ENCODE measurements at regions not wholly inside any gene's neighbourhood (a gene's known extent, or its start where the extent isn't known, plus 50 kb on each side); places are given as distances from the start of the nearest gene placed in this dataset.

DNA sequence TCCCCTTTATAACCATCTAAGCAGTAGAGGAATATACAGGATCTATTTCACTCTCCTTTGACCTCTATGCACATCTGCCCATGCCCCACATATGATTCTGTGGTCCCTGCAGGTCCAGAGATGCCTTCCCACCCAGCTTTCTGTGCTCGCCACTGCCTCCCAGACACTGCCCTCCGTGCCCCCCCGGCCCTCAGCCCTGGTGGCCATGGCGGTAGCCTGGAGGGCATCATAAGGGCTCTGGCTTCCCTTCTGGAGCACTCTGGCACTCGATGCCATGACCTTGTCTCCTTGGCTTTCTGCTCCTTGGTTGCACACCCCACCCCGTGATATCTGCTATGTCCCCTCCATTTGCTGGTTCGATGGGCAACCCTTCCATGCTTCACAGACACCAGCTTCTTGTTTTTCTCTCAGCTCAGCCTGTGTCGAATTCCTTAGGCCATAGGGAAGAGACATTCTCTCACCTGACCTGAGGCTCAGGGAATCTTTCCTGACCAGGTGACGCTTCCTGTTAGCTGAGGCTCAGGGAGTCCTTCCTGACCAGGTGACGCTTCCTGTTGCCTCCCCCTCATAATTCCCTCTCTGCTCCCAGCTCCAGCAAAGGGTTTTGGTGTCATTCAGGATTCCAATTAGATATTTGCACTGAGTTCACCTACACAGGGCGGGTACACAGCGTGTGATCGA is 100.4 kb upstream of the GLI3 start:
- TF ChIP-seq EZH2phosphoT487 (IDR thresholded peaks at IDR 0.05; ENCODE audit: low read depth), result no peak
- TF ChIP-seq, protein P1, sequence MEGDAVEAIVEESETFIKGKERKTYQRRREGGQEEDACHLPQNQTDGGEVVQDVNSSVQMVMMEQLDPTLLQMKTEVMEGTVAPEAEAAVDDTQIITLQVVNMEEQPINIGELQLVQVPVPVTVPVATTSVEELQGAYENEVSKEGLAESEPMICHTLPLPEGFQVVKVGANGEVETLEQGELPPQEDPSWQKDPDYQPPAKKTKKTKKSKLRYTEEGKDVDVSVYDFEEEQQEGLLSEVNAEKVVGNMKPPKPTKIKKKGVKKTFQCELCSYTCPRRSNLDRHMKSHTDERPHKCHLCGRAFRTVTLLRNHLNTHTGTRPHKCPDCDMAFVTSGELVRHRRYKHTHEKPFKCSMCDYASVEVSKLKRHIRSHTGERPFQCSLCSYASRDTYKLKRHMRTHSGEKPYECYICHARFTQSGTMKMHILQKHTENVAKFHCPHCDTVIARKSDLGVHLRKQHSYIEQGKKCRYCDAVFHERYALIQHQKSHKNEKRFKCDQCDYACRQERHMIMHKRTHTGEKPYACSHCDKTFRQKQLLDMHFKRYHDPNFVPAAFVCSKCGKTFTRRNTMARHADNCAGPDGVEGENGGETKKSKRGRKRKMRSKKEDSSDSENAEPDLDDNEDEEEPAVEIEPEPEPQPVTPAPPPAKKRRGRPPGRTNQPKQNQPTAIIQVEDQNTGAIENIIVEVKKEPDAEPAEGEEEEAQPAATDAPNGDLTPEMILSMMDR (IDR thresholded peaks at IDR 0.05; ENCODE audit: low read depth, low read length), result no peak
- Histone ChIP-seq H3K27ac (ENCODE audit: low read length) (no peak overlapping the region), H3K4me3 (ENCODE audit: low read length) (no peak overlapping the region), H3K4me1 (ENCODE audit: low read length) (no peaks in the 10 kb centered on the region), H3K36me3 (replicated peaks; ENCODE audit: low read depth, low read length) (no peaks in the 10 kb centered on the region), H3K9ac (ENCODE audit: low read length) (no peak overlapping the region), H3K27me3 (ENCODE audit: low read depth, low read length) (no peaks in the 10 kb centered on the region), H3K79me2 (ENCODE audit: low read length) (no peaks in the 10 kb centered on the region), H3K9me3 (ENCODE audit: insufficient read depth, low read length) (no peaks in the 10 kb centered on the region), H4K20me1 (ENCODE audit: insufficient read depth, low read length) (no peaks in the 10 kb centered on the region), H3K4me2 (ENCODE audit: low read length) (no peak overlapping the region), H2AFZ (ENCODE audit: low read depth, low read length) (no peak overlapping the region)

DNA sequence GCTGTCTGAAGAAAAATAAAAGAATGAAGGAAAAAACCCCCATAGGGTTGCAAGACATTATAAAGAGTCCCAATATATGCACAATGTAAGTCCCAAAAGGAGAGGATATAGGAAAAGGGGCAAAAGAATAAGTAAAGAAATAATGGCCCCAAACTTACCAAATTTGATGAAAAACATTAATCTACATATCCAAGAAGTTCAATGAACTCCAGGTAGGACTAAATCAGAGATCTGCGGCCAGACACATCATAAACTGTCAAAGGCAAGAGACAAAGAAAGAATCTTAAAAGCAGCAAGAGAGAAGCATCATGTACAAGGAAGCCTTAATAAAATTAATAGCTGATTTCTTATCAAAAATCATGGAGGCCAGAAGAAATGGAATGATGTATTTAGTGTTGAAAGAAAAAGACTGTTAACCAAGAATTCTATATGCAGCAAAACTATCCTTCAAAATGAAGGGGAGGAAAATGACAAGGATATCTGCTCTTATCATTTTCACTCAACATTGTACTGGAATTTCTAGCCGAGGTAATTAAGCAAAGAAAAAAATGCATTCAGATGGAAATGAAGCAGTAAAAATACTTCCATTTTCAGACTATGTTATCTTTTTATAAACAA is 95.7 kb upstream of the GLI3 start:
- no peaks in the 10 kb centered on the region for H3K4me1 ChIP-seq (ENCODE audit: low read length)
- no peak overlapping the region for H3K4me3 ChIP-seq (ENCODE audit: low read length)
- TF ChIP-seq, protein P1 (IDR thresholded peaks at IDR 0.05; ENCODE audit: low read depth, low read length), result no peak
- no peak for TF ChIP-seq EZH2phosphoT487 (IDR thresholded peaks at IDR 0.05; ENCODE audit: low read depth)
- no peak overlapping the region for H3K4me2 ChIP-seq (ENCODE audit: low read length)
- H3K9me3 ChIP-seq (ENCODE audit: insufficient read depth, low read length), result no peaks in the 10 kb centered on the region
- no peak overlapping the region for H3K9ac ChIP-seq (ENCODE audit: low read length)
- no peaks in the 10 kb centered on the region for H3K79me2 ChIP-seq (ENCODE audit: low read length)
- H3K27me3 ChIP-seq (ENCODE audit: low read depth, low read length), result no peaks in the 10 kb centered on the region
- H3K36me3 ChIP-seq (replicated peaks; ENCODE audit: low read depth, low read length), result no peaks in the 10 kb centered on the region
- no peaks in the 10 kb centered on the region for H4K20me1 ChIP-seq (ENCODE audit: insufficient read depth, low read length)
- no peak overlapping the region for H3K27ac ChIP-seq (ENCODE audit: low read length)
- no peak overlapping the region for H2AFZ ChIP-seq (ENCODE audit: low read depth, low read length)

DNA sequence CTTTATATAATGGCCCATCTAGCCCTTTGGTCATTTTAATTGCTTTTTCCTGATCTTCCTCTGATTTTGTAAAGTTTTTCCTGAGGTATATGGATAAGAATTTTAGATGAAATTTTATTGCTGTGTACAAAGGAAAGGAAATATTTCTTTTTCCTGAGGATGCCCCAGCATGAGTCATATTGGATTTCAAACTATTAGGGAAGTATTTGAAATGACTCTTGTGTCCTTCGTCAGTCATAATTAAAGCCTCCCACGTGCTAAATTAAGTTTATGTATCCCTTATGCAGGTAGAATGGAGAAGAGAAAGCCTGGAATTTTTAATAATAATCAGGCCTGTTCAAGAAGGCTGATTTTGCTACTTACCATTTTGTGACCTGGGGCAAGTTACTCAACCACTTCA is 82.6 kb upstream of the GLI3 start:
- no peaks in the 10 kb centered on the region for H3K36me3 ChIP-seq (replicated peaks; ENCODE audit: low read depth, low read length)
- TF ChIP-seq EZH2phosphoT487 (IDR thresholded peaks at IDR 0.05; ENCODE audit: low read depth), result no peak
- TF ChIP-seq, protein P1 (IDR thresholded peaks at IDR 0.05; ENCODE audit: low read depth, low read length), result no peak
- H3K4me2 ChIP-seq (ENCODE audit: low read length), result no peak overlapping the region

DNA sequence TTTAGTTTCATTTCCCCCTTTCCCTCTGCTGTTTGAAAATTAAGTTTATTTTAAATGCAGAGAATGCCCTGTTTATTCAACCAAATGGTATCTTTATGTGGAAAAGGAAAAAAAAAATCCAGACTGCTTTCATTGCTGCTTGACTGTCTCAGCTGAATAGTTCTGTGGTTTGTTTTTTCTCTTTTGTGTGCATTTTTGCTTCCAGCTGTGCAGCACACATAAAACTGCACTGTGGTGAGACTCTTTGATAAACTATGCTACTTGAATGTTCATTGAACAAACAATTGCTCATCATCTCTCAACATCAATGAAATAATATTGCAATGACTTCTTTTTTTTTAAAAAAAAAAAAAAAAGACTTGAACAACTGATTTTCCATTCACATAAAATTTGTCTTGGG is 78.6 kb upstream of the GLI3 start:
- H3K27ac ChIP-seq (ENCODE audit: low read length), result no peak overlapping the region
- no peak overlapping the region for H3K4me3 ChIP-seq (ENCODE audit: low read length)
- H2AFZ ChIP-seq (ENCODE audit: low read depth, low read length), result no peak overlapping the region

More for the DNA sequence above, 82.6 kb upstream of the GLI3 start:
- Histone ChIP-seq H3K27ac (ENCODE audit: low read length) (no peak overlapping the region), H3K27me3 (ENCODE audit: low read depth, low read length) (peaks cover 7% of the 10 kb centered on the region; the same call in 1 of the 2 replicates), H3K9me3 (ENCODE audit: insufficient read depth, low read length) (no peaks in the 10 kb centered on the region), H3K9ac (ENCODE audit: low read length) (no peak overlapping the region), H4K20me1 (ENCODE audit: insufficient read depth, low read length) (no peaks in the 10 kb centered on the region), H2AFZ (ENCODE audit: low read depth, low read length) (no peak overlapping the region), H3K4me3 (ENCODE audit: low read length) (no peak overlapping the region), H3K4me1 (ENCODE audit: low read length) (no peaks in the 10 kb centered on the region), H3K79me2 (ENCODE audit: low read length) (no peaks in the 10 kb centered on the region)

More for the DNA sequence above, 78.6 kb upstream of the GLI3 start:
- Histone ChIP-seq H3K9me3 (ENCODE audit: insufficient read depth, low read length) (no peaks in the 10 kb centered on the region), H3K36me3 (replicated peaks; ENCODE audit: low read depth, low read length) (no peaks in the 10 kb centered on the region), H3K79me2 (ENCODE audit: low read length) (no peaks in the 10 kb centered on the region), H3K4me2 (ENCODE audit: low read length) (no peak overlapping the region), H3K9ac (ENCODE audit: low read length) (no peak overlapping the region), H3K27me3 (ENCODE audit: low read depth, low read length) (peaks cover 10% of the 10 kb centered on the region; the same call in 1 of the 2 replicates), H4K20me1 (ENCODE audit: insufficient read depth, low read length) (no peaks in the 10 kb centered on the region), H3K4me1 (ENCODE audit: low read length) (no peaks in the 10 kb centered on the region)
- no peak for TF ChIP-seq EZH2phosphoT487 (IDR thresholded peaks at IDR 0.05; ENCODE audit: low read depth)
- TF ChIP-seq, protein P1 (IDR thresholded peaks at IDR 0.05; ENCODE audit: low read depth, low read length), result no peak
